Panc1 (cell line): ENCODE measurements at regions not wholly inside any gene's neighbourhood (a gene's known extent, or its start where the extent isn't known, plus 50 kb on each side); places are given as distances from the start of the nearest gene placed in this dataset.

Source experiments
- ATAC-seq: fragments of 200-7000 bp; cut with Tn5 transposase; 2 replicates; pipeline ENCODE4 v1.9.1; 2020; ENCODE audit warnings: mild to moderate bottlenecking, moderate library complexity
- BruUV-seq: library from RNA; stranded (reverse); fragments of 400-500 nt; replicated peaks from 2 replicates; lab custom pipeline; 2021; lab: Mats Ljungman, UMichigan
- CTCF ChIA-PET: fragments of 300-600 bp; sonication (Branson Sonifier 250); formaldehyde crosslinking; loops from one replicate; lab custom pipeline; 2022; ENCODE audit warnings: antibody characterized with exemption; lab: Charles Lee
- POLR2A ChIA-PET: fragments of 300-600 bp; sonication (Branson Sonifier 250); formaldehyde crosslinking; loops from one replicate; lab custom pipeline; 2022; ENCODE audit warnings: antibody characterized with exemption; lab: Charles Lee
- DNase-seq: peaks from one replicate; pipeline ENCODE4 v3.0.0-alpha.2; 2010; ENCODE audit warnings: low read depth, low spot score
- H3K27ac ChIP-seq: 2 replicates; pipeline ENCODE4 v1.5.1; 2011; ENCODE audit warnings: mild to moderate bottlenecking, low read length, inconsistent platforms
- H3K27me3 ChIP-seq: fragments of 200-500 bp; sonication (Bioruptor generic); 2 replicates; pipeline ENCODE4 v1.6.0; 2014; ENCODE audit warnings: low read length, inconsistent platforms; ENCODE audit not compliant: control insufficient read depth, insufficient read depth
- H3K36me3 ChIP-seq: fragments of 200-500 bp; sonication (Bioruptor generic); 2 replicates; pipeline ENCODE4 v1.5.1; 2014; ENCODE audit warnings: inconsistent platforms, mild to moderate bottlenecking, low read length, moderate library complexity; ENCODE audit not compliant: control insufficient read depth, insufficient read depth
- H3K4me1 ChIP-seq: 2 replicates; pipeline ENCODE4 v1.5.1; 2011; ENCODE audit warnings: inconsistent platforms, mild to moderate bottlenecking, low read length, moderate library complexity; ENCODE audit not compliant: control insufficient read depth, insufficient read depth
- H3K4me3 ChIP-seq, 2 experiments: 2 replicates each; pipeline ENCODE4 v1.5.1; 2011 to 2012; ENCODE audit warnings: low read depth in 2 of 2, low read length in 2 of 2, mild to moderate bottlenecking in 2 of 2, inconsistent platforms in 1 of 2, moderate library complexity in 1 of 2
- H3K9me3 ChIP-seq: fragments of 200-500 bp; sonication (Bioruptor generic); 2 replicates; pipeline ENCODE4 v1.5.1; 2014; ENCODE audit warnings: low read depth, mild to moderate bottlenecking, inconsistent platforms, low read length, moderate library complexity; ENCODE audit not compliant: control insufficient read depth, insufficient read depth
- POLR2AphosphoS5 ChIP-seq: IDR thresholded peaks from 2 replicates; pipeline ENCODE4 v1.6.1; 2012; ENCODE audit warnings: mild to moderate bottlenecking, low read depth, low read length, moderate library complexity
- SIN3A ChIP-seq: IDR thresholded peaks from 2 replicates; pipeline ENCODE4 v1.6.1; 2012; ENCODE audit warnings: low read depth, mild to moderate bottlenecking, low read length, moderate library complexity, borderline replicate concordance; ENCODE audit not compliant: insufficient read depth
- TCF7L2 ChIP-seq: IDR thresholded peaks from 2 replicates; pipeline ENCODE4 v1.6.1; 2011; ENCODE audit warnings: mild to moderate bottlenecking, low read depth, low read length, inconsistent platforms
- in situ Hi-C: cut with HindIII; loops from 2 replicates; pipeline ENCODE4 v1.10.0; 2016; ENCODE audit warnings: low sequenced_read_pairs, low pct_unique_long_range_greater_than_20kb
- intact Hi-C: fragments of 100-400 bp; cut with micrococcal nuclease; formaldehyde crosslinking; loops from one replicate; pipeline ENCODE4 v1.10.0; 2022; ENCODE audit not compliant: unreplicated experiment
- TF ChIP-seq, protein P1 (sequence below), 2 experiments: IDR thresholded peaks; 2 replicates each; pipeline ENCODE4 v1.6.1; 2011 to 2012; ENCODE audit warnings: low read depth in 2 of 2, control low read depth in 1 of 2, low read length in 1 of 2, mild to moderate bottlenecking in 1 of 2, moderate library complexity in 1 of 2; ENCODE audit not compliant: insufficient read depth in 1 of 2
- TF ChIP-seq, protein P2 (sequence below): fragments of 450-650 bp; IDR thresholded peaks from 2 replicates; pipeline ENCODE4 v1.5.1; 2017; ENCODE audit warnings: mild to moderate bottlenecking

- ATAC-seq (no peak), DNase-seq (no peak)
- in situ Hi-C loops: no loop called here
- no peaks in the 10 kb centered on the region for H3K36me3 ChIP-seq
- H3K27ac ChIP-seq: no peak overlapping the region
- no peaks in the 10 kb centered on the region for H3K4me1 ChIP-seq
- intact Hi-C loops: no loop called here
- no TSS peak for BruUV-seq
- ChIA-PET POLR2A (no interaction called here), CTCF (no interaction called here)
- no peak for TF ChIP-seq TCF7L2
- TF ChIP-seq, protein P1, sequence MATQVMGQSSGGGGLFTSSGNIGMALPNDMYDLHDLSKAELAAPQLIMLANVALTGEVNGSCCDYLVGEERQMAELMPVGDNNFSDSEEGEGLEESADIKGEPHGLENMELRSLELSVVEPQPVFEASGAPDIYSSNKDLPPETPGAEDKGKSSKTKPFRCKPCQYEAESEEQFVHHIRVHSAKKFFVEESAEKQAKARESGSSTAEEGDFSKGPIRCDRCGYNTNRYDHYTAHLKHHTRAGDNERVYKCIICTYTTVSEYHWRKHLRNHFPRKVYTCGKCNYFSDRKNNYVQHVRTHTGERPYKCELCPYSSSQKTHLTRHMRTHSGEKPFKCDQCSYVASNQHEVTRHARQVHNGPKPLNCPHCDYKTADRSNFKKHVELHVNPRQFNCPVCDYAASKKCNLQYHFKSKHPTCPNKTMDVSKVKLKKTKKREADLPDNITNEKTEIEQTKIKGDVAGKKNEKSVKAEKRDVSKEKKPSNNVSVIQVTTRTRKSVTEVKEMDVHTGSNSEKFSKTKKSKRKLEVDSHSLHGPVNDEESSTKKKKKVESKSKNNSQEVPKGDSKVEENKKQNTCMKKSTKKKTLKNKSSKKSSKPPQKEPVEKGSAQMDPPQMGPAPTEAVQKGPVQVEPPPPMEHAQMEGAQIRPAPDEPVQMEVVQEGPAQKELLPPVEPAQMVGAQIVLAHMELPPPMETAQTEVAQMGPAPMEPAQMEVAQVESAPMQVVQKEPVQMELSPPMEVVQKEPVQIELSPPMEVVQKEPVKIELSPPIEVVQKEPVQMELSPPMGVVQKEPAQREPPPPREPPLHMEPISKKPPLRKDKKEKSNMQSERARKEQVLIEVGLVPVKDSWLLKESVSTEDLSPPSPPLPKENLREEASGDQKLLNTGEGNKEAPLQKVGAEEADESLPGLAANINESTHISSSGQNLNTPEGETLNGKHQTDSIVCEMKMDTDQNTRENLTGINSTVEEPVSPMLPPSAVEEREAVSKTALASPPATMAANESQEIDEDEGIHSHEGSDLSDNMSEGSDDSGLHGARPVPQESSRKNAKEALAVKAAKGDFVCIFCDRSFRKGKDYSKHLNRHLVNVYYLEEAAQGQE (IDR thresholded peaks at IDR 0.05; ENCODE audit: insufficient read depth in 1 of 2, low read depth in 2 of 2, low read length in 1 of 2): no peak
- TF ChIP-seq POLR2AphosphoS5: no peak
- TF ChIP-seq, protein P2, sequence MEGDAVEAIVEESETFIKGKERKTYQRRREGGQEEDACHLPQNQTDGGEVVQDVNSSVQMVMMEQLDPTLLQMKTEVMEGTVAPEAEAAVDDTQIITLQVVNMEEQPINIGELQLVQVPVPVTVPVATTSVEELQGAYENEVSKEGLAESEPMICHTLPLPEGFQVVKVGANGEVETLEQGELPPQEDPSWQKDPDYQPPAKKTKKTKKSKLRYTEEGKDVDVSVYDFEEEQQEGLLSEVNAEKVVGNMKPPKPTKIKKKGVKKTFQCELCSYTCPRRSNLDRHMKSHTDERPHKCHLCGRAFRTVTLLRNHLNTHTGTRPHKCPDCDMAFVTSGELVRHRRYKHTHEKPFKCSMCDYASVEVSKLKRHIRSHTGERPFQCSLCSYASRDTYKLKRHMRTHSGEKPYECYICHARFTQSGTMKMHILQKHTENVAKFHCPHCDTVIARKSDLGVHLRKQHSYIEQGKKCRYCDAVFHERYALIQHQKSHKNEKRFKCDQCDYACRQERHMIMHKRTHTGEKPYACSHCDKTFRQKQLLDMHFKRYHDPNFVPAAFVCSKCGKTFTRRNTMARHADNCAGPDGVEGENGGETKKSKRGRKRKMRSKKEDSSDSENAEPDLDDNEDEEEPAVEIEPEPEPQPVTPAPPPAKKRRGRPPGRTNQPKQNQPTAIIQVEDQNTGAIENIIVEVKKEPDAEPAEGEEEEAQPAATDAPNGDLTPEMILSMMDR: no peak
- no peak for TF ChIP-seq SIN3A
- H3K27me3 ChIP-seq: no peaks in the 10 kb centered on the region
- no peak overlapping the region for H3K4me3 ChIP-seq
- no peaks in the 10 kb centered on the region for H3K9me3 ChIP-seq
Observed at GRCh38 chr13:108036411-108036932, 178.9 kb downstream of the LIG4 start.

DNA sequence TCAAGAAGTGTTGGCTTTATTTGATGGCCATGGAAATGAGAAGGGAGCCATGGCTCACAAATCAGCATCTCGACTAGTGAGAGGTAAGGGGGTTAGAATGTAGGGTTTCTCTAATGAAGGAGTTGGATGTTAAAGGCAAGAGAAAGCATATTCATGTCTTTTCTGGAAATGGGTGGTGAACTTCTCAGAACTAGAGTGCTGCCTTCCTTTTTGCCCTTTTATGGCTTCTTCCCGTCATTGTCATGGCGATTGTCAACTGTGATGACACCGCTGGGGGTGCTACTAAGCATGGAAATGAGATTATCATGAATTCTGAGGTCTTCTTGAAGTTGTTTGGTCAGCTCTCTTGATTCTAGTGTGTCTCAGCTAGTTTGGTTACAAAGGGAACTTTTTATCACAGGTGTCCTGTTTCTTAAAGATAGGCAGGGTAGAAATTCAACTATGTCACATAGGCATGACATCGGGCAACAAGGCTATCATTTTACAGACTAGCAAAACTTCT lies 180.4 kb downstream of the LIG4 start:
- Histone ChIP-seq H3K36me3 (no peaks in the 10 kb centered on the region), H3K27me3 (no peaks in the 10 kb centered on the region), H3K9me3 (no peaks in the 10 kb centered on the region), H3K4me1 (no peaks in the 10 kb centered on the region), H3K27ac (no peak overlapping the region), H3K4me3 (no peak overlapping the region)
- no peak for TF ChIP-seq POLR2AphosphoS5
- no peak for TF ChIP-seq TCF7L2
- TF ChIP-seq, protein P1 (IDR thresholded peaks at IDR 0.05; ENCODE audit: insufficient read depth in 1 of 2, low read depth in 2 of 2, low read length in 1 of 2): no peak
- TF ChIP-seq, protein P2: no peak
- no peak for TF ChIP-seq SIN3A
- BruUV-seq: no TSS peak
- ATAC-seq (no peak), DNase-seq (no peak)
- intact Hi-C loops (no loop called here), in situ Hi-C loops (no loop called here)
- ChIA-PET CTCF (no interaction called here), POLR2A (no interaction called here)
